Hindlimb muscle (tissue), 1 donor: ENCODE measurements at regions not wholly inside any gene's neighbourhood (a gene's known extent, or its start where the extent isn't known, plus 50 kb on each side); places are given as distances from the start of the nearest gene placed in this dataset.

ENCODE experiments used
- DNase-seq: peaks from one replicate; pipeline ENCODE4 v3.0.0-alpha.2; 2013

DNA sequence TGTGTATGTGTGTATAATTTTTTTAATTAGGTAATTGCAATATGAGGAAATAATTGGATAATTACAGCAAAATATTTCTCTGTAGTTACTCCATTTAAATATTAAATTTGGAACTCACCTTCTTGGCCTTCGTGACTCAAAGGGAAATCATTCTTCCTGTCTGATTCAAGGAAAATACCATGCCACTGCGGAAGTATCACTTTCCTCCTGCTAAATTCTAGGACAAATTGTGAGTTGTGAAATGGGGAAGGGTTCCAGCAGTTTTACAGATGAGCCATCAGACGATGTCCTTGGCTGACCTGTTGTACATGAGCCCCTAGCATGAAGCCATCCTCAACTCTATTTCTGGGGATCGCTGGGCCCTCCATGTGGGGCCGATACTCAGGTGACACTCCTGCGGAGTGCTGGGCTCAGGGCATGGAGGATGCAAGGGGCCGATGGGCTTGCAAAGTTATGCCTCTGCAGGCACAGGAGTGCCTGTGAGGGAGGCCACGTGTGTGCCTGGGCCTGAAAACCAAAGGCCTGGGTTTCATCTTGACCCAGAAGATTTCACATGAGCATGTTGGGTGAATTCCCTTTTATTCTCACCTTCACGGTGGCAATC is 179.6 kb upstream of the TCERG1L start:
- no peak for DNase-seq

DNA sequence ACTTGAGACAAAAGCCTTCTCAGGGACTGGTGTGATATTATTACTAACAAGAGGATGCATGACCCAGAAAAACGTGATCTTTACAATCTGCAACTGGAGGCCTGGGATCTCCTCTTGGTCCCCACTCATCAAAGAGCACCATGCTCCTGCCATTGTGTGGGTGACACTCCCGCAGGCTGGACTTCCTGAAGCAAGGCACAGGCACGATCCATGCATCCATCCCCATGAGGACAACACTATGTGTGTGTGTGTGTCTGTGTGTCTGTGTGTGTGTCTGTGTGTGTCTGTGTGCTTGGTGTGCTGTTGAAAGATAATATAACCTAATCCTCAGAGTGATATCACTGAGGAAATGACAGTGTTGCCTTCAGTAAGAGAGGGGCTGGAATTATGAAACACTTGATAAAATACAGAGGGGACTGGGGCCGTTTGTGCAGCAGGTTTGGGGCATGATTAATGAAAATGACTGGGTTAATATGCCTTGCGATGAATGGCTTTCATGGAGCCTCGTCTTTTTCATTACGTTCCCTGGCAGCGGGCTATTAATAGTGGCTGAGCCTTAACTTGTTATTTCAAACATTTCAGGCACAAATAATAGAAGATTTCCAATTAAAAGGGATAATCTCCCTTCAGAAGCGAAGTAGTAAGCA is 180.8 kb upstream of the TCERG1L start:
- DNase-seq = no peak

DNA sequence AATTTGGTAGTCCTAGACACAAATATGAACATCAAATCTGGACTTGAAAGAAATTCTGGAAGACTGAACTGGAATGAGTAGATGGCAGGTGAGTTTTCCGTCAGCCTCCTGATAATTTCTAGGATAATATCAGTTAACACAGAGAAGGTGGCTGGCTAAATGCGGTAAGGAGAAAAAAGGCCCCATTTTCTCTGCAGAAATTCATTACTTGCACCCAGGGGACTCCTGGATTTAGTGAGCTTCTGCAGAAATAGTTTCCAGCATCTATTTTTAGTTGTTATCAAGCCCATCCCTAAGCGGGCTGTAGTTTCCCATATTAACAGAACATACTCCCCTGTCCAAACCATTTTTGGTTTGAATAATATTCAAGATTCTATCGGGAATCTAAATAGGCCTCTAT is 181.9 kb upstream of the TCERG1L start:
- DNase-seq = no peak

DNA sequence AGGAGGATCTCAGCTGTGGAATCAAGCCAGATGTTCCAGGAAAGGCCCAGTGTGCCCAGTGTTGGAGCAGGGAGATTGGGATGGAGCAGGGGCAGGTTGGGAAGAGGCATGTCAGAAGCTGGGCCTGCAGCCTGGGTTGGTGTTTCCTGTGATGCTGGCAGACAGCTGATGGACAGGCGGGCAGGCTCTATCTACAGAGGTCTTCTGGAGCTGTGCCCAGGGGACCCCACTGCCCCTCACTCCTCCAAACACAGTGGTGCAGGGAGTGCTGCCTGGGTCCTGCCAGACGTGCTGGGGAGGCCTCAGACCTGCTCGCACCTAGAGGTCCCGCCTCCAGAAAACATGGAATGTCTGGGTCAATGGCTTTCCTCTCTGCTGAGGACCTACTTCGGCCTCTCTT is 182.9 kb upstream of the TCERG1L start:
- DNase-seq = no peak

GRCh38 chr10:131495224-131495623 is 183.7 kb upstream of the TCERG1L start:
- DNase-seq = no peak

GRCh38 chr10:131495892-131496291 is 184.4 kb upstream of the TCERG1L start:
- no peak for DNase-seq

DNA sequence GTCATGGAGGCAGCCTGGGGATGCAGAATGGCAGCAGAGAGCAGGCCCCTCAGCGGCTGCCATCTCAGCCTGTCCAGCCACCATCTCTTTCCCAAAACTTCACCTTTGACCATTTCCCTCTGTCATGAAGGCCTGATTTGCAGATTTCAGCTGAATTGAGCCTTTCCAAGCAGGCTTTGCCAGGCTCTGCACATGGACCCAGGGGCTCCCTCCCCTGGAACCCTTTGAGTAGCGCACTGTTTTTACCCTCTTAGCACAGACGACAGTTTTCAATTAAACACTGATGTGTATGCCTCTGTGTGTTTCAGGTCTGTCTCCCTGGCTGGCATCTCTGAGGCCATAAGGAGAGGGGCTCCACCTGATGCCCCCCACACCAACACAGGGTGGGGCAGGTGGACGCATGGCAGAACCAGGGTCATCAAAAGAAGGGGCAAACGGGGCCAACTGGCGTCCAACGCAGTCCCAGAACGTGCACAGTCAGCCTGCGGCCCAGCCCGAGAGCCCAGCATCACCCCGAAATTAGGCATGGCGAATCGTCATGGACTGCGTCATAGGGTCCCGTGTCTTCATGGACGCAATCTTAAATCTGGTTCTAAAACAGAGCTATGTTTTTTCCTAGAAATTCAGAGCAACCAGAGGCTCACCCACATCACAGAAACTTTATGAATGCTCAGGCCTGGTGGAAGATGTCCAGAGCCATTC is 185.0 kb upstream of the TCERG1L start:
- no peak for DNase-seq

DNA sequence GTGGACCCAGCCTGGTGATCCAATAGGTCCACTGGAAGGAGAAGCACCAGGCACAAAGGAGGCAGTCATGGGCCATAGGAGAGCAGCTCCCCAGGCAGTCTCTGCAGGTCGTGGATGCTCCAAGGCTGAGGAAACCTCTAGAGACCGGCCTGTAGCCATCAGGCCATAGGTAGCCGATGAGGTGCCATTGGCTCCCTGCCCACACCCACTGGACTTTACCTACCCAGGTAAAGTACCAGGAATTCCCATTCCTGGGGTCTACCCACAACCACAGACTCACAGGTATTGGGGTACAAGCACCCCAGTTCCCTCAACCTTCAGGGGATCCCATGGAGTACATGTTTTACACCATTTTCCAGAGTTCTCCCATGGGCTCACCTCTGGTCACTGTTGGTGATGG is 188.0 kb upstream of the TCERG1L start:
- no peak for DNase-seq

GRCh38 chr10:131500181-131500580 is 188.7 kb upstream of the TCERG1L start:
- DNase-seq = no peak

DNA sequence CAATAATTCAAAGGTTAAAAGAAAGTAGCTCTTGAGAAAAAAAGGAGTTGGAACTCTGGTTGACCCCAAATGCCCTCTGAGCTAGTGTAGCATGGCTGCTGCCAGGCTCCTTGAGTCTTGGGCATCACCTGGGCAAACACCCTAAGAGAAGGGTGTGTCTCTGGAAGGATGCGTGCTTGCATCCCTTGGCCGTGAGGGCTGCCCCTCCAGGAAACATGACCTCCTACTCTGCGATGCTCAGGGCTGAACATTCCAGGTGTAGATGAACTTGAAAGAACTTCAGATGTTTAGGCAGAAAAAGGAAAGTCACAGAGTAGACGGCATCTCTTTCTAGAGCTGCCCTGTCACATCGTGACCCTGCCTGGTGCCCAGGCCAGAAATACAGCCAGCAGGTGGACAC is 189.4 kb upstream of the TCERG1L start:
- no peak for DNase-seq

DNA sequence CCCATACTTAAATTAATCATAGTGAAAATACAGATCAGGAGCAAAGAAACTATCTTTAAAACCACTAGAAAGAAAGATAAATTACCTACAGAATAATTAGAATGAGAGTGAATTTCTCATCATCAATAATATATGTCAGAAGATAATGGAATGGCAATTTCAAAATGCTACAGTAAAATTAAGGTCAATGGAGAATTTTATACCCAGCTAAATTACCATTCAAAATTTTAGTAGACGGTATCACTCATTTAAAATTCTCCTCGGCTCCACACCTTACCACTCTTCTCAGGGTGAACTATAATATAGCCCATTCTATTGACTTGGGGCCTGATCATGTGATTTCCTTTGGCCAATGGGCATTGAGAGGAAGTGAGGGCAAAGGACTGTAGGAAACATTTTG is 192.5 kb upstream of the TCERG1L start:
- DNase-seq = no peak

DNA sequence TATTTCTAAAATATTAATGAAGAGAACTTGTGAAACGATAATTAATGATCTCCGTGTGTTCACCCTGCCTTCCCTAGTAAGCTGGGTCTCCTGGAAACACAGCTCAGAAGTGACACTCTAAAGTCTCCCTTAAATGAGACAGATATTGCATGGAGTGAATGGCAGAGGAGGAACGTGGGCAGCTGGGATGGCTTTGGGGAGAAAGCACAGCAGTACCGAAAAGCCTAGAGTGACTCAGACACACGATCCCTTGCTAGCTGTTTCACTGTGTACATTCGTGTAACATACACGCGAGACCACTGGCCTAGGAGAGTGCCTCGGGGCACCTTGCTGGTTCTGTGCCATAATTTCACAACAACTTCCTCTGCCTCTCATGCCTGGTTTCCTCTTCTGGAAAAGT is 199.9 kb upstream of the TCERG1L start:
- no peak for DNase-seq

- no peak for DNase-seq
These were observed 201.3 kb upstream of the TCERG1L start for GRCh38 chr10:131512852-131513251.

GRCh38 chr10:131513445-131513844 is 201.9 kb upstream of the TCERG1L start:
- DNase-seq = no peak

- DNase-seq = no peak
These were observed 202.4 kb upstream of the TCERG1L start for GRCh38 chr10:131513901-131514300.

DNA sequence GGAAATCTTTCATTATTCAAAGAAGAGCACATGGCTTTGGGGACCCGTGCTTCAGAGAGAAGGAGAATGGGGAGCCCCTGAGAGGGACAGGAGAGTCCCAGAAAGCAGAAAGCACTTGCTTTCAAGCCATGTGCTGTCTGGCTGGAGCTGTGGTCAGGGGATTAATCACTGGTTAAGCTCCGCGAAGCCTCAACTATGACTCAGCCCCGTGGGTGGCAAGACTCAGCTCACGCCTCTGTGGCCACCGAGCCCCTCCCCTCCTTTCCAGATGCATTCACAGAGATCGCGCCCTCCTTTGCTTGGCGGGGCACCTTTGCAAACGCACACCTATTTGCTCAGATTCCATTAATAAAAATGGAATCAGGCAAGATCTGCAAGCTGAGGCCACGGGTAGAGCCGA is 202.9 kb upstream of the TCERG1L start:
- no peak for DNase-seq

DNA sequence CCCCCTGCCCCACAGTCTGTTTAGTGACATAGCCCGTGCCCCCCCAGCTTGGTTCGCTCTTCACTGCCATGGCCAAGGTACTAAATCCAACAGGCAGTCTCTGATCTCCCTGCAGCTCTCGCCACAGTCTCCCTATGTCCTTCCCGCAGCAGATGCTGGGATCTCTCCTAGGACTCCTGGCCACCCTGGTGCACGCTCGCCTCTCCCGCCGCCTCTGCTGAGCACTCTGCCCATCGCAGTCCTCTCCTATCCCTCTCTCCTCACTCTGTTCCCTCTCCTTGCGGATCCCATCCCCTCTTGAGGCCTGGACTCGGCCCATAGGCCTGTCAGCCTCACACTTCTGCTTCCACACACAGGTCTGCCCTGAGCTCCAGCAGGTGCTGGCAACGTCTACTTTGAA is 204.8 kb upstream of the TCERG1L start:
- DNase-seq = no peak

DNA sequence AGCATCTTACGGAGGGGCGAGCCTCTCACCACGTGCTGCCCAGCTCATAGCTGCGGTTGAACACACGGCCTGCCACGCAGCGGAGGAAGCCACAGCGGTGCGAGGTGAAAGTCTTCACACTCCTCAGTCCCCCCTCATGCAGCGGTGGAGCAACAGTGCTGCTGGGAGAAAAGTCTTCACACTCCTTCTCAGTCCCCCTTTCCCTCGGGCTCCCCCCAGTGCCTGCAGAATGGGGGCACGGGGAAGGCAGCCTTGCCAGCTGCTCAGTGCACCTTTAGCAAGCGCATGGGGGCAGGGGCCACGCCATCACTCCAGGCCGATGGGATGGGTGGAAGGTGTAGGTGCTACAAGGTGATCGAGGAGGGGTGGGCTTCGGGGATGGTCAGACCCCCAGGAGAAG is 206.3 kb upstream of the TCERG1L start:
- DNase-seq = no peak

GRCh38 chr10:131519723-131520605 is 208.4 kb upstream of the TCERG1L start:
- DNase-seq = no peak

DNA sequence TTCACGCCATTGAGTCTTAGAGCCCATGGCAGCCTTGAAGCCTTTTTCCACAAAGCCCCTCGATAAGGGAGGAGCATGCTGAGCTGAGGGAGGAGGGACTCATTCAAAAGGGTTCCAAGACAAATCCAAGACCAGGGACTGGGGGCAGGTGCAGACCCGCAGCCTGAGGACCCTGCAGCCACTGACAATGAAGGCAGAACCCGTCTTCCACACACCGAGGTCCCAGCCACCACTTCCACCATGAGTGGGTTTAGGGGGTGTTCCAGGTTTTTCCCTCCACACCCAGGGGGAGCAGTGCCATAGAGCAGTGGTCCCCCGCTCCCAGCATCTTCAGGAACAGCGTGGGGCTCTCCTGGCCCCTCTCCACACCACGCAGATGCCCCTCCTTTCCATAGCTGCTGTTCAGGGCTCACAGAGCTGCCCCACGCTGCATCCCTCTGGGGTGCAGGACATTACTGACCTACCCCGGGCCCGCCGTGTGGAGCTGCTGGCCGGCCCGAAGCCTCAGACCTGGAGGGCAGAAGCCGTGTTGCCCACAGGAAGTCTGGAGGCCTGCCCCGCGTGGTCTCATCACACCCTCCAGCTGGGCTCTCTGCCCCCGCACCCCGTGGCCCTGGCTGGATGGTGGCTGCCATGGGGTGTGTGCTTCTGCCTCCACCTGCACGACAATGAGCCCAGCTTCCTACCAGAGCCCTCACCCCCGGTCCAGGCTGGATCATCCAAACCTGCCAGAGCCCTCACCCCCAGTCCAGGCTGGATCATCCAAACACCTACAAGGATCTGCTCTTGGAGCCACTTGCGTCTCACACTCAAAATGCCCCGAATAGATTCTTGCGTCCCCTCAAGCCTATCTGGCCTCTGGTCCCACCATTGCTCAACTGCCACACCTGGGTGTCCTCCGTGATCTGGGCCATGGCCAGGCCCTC is 220.0 kb upstream of the TCERG1L start:
- DNase-seq = no peak

DNA sequence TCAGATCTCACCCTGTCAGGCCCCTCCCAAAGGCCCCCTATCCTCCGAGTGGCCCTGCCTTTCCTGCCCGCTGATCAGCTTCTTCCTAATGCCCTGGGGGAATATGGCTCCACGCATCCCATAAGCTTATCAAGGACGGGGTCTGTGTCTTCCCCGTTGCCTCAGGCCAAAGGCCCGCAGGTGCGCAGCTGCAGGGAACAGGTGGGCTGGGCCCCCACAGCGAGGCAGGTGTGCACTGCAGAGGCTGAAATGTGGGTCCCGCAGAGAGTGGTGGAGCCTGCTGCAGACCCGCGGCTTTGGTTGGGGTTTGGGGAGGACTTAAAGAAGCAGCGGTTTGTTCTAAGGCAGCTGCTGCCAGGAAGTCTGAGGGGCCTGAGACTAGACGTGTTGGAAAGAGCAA is 220.8 kb upstream of the TCERG1L start:
- no peak for DNase-seq

GRCh38 chr10:131532745-131533341 is 221.3 kb upstream of the TCERG1L start:
- no peak for DNase-seq
